ENCODE measurements at regions not wholly inside any gene's neighbourhood (a gene's known extent, or its start where the extent isn't known, plus 50 kb on each side); places are given as distances from the start of the nearest gene placed in this dataset.

GRCh38 chr13:106344342-106344741, 191.1 kb downstream of the EFNB2 start:
- TF ChIP-seq CTCF (IDR thresholded peaks at IDR 0.05) (no peak), POLR2A (IDR thresholded peaks at IDR 0.05) (no peak), POLR2AphosphoS5 (IDR thresholded peaks at IDR 0.05) (no peak)

Measured in breast epithelium (tissue), 3 donors.